ENCODE measurements at regions not wholly inside any gene's neighbourhood (a gene's known extent, or its start where the extent isn't known, plus 50 kb on each side); places are given as distances from the start of the nearest gene placed in this dataset.

DNA sequence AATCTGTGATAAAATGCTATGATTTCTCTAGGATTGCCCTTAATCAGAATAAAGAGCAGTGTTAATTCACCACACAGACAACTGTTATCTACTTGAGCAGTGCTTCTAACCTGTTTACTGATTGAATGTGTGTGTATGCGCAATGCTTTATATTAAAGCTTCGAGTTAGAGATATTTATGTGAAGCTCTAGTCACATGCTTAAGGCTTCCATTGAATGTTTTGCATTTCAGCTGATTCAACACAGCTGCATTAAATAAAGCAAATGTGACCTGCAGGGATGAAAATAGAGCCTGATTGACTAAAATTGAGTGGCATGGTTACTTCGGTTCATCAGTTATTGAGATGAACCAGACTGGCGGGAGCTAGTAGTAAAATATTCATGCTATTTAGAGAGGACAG, 395.3 kb downstream of the JRKL start:
- TF ChIP-seq CTCF (IDR thresholded peaks at IDR 0.05) (no peak), POLR2A (IDR thresholded peaks at IDR 0.05) (no peak)

Measured in esophagus squamous epithelium (tissue), 4 donors.